ENCODE measurements at regions not wholly inside any gene's neighbourhood (a gene's known extent, or its start where the extent isn't known, plus 50 kb on each side); places are given as distances from the start of the nearest gene placed in this dataset.

DNA sequence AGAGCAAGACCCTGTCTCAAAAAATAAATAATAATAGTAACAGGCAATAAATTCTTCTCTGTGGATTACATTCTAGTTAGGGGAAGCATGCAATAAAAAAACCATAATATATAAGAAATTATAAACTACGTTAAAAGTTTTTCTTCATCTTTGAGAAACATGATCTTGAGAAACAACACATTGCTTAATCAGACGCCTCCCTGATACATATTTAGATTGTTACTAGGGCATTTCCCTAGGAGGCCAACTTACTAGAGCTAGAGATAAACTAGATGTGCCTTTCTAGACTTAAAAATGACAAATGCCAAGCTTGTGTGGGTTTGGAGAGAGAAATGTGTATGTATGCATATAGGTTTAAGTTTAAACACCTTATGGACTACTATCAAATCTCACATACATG is 76.3 kb upstream of the GALNT5 start:
- TF ChIP-seq, protein P1, sequence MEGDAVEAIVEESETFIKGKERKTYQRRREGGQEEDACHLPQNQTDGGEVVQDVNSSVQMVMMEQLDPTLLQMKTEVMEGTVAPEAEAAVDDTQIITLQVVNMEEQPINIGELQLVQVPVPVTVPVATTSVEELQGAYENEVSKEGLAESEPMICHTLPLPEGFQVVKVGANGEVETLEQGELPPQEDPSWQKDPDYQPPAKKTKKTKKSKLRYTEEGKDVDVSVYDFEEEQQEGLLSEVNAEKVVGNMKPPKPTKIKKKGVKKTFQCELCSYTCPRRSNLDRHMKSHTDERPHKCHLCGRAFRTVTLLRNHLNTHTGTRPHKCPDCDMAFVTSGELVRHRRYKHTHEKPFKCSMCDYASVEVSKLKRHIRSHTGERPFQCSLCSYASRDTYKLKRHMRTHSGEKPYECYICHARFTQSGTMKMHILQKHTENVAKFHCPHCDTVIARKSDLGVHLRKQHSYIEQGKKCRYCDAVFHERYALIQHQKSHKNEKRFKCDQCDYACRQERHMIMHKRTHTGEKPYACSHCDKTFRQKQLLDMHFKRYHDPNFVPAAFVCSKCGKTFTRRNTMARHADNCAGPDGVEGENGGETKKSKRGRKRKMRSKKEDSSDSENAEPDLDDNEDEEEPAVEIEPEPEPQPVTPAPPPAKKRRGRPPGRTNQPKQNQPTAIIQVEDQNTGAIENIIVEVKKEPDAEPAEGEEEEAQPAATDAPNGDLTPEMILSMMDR (IDR thresholded peaks at IDR 0.05; ENCODE audit: insufficient read depth, low read depth, low read length), result no peak
- no peak for TF ChIP-seq EZH2 (IDR thresholded peaks at IDR 0.05; ENCODE audit: insufficient read depth, low read length)

Data from astrocyte (in vitro differentiated cells and primary cell).